Stimulated activated CD4-positive, alpha-beta T cell treated with anti-CD3 and anti-CD28 coated beads, Interleukin-4, amount 100 ng/mL, for 4 hours (primary cell): ENCODE measurements at regions not wholly inside any gene's neighbourhood (a gene's known extent, or its start where the extent isn't known, plus 50 kb on each side); places are given as distances from the start of the nearest gene placed in this dataset.

ENCODE experiments used
- DNase-seq, 2 experiments: peaks; one replicate each; pipeline ENCODE4 v3.0.0-alpha.2; 2020

DNA sequence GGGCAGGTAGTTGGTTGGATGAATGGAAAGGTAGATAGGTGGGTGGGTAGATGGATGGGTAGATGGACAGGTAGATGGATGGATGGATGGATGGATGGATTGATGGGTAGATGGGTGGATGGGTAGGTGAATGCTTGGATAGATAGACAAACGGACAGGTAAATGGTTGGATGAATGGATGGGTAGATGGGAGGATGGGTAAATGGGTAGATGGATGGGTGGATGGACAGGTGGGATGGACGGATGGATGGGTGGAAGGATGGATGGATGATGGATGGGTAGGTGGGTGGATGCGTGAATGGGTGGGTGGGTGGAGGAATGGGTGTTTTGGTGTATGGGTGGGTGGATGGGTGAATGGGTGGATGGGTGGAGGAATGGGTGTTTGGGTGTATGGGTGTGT, 50.1 kb upstream of the ASAP2 start:
- no peak for DNase-seq

DNA sequence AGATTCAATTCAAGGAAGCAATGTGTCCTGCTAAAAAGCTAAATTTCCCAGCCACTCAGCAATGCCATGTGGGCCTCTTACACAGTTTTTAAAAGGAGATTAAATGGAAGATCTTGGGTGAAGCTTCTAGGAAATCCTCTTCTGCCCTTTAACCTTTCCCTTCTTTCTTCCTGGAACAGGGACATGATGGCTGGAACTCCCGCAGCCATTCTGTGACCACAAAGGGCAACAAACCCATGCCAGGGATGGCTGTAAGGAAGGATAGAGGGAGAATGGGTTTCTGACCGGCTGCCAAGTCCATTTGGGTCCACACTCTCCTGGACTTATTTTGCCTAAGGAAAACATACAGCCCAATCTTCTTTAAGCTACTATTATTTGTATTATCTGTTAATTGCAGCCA, 52.6 kb upstream of the ASAP2 start:
- no peak for DNase-seq

DNA sequence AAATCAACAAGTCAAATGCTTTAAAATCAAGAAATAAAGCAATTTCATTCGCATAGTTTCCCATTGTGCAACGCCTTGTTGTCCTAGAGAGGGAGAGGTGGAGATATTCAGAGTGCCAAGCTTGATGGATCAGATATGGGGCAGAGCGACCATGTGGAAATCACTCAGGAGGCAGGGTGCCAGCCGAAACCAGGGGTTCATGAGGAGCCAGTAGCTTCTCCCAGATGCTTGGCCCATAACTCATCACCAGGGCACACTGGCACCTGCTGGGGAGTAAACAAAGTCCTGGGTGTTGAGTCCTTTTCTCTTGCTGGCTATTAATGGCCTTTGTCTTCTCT, 53.0 kb upstream of the ASAP2 start:
- no peak for DNase-seq

DNA sequence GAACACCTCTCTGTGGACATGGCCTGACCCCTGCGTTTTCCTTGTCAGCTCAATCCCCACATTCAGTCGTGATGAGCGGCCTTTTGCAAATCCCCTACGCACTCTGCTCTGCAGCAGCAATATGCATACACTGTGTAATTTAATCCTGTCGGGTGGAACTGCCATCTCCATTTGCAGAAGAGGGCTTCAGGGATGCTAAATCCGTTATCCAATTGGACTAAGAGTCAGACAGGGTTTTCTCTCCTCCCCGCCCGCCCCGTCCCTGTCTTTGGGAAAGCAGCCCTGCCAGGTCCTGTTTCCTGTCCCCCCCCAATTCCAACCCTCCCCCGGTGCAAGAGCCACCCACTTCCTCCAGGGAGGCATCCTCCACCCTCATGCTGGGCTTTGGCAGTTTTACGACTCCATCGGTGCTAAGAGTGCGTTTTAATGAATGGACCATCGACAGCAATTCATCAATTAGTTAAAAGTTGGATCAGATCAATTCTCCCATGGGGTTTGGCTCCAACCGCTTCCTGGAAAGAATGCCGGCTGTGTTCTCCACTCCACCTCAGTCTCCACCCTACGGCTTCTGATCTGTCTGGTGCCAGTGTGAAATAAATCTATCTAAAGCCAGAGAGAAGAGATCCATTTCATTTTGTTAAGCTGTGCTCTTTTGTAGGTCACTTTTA, 53.5 kb upstream of the ASAP2 start:
- DNase-seq = no peak

DNA sequence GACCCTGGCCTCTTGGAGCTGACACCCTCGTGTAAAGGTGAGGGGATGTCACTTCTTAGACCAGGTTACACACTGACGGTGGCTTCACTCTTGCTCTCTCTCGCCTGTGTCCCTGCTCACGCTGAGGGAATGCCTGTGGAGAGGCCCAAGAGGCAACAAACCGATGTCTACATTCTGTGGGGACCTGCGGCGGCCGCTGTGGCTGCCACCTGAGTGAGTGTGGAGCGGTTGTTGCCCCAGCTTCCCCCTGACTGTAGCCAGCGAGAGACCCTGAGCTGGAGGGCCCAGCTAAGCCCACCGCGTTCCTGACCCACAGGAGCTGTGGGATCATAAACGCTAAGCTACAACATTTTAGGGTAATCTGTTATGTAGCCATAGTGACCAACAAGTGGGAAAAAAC, 55.7 kb upstream of the ASAP2 start:
- DNase-seq = no peak

DNA sequence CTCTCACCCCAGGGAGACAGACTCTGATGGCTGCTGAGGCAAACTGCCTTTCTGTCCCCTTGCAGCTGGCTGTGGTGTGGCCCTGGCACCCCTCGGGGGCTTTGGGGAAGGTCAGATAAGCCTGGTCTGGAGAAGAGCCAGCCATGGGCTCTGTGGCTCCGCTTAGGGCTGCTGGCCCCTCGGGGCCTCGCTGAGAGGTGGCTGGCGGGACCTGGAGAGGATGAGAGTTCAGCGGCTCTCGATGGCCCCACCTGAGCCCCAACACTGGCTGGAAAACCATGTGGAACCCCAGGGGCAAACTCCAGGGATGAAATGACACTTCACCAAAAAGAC, 56.1 kb upstream of the ASAP2 start:
- DNase-seq = no peak

DNA sequence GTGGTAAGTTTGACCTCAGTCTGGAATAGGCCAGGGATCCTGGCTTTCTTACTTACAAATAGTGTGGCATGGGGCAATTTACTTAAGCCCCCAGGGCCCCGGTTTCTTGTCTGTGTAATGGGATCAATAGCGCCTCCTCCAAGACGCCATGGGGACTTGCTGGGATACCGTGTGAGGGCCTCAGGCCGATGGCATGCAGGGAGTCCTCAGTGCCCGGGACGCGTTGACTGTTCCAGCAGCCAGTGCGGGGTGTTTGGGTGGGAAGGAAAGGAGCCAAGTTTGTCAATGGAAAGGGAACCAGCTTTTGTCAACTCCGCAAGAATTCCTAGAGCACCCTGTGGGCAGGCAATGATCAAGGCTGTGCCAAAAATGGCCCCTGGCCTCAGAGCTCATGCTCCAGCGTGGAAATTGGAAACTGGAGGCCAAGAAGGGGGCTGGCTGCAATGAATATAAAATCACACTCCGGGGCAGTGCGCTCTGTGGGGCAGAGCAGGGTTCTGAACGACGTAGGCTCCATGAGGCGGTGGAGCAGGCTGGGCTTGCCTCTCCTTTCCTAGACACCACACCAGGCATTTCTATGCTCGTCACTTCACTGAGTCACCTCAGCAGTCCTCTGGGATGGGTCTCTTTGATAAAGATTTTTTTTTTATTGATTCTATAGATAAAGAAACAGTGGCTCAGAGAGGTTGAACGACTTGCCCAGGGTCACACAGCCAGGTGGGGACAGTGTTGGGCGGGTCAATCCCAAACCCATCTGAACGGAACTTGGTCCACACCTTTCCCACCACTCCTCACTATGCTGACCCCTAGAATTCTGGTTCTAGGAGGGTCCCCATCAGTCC, 56.7 kb upstream of the ASAP2 start:
- no peak for DNase-seq

DNA sequence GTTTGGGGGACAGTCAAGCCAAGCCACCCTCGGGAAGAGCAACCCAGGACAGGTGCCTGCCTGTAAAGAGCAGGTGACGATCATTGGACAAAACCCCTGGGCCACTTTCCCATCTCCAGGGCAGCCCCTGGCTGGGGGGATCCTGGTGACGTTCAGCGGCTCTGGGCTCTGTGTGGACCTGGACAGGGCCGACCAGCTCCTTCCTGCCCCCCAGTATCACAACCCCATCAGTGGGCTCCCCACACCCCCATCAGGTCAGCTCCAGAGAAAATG, 57.3 kb upstream of the ASAP2 start:
- no peak for DNase-seq

DNA sequence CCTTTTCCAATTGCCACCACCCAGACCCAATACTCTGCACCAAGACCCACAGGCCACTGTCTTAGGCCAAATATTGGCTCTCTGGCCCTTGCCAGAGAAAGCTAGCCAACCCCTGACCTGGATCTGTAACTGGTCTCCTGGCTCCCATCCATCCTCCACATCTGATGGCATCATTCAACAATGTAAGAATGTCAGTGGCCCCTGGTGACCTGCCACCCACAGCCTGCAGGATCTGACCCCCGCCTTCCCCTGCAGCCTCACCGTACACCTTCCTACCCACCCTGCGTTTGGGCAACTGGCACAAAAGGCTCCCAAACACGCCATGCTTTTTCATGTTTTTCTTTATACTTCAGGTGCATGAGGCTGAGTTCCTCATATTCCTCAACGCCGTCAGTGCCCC, 60.0 kb upstream of the ASAP2 start:
- DNase-seq = no peak

DNA sequence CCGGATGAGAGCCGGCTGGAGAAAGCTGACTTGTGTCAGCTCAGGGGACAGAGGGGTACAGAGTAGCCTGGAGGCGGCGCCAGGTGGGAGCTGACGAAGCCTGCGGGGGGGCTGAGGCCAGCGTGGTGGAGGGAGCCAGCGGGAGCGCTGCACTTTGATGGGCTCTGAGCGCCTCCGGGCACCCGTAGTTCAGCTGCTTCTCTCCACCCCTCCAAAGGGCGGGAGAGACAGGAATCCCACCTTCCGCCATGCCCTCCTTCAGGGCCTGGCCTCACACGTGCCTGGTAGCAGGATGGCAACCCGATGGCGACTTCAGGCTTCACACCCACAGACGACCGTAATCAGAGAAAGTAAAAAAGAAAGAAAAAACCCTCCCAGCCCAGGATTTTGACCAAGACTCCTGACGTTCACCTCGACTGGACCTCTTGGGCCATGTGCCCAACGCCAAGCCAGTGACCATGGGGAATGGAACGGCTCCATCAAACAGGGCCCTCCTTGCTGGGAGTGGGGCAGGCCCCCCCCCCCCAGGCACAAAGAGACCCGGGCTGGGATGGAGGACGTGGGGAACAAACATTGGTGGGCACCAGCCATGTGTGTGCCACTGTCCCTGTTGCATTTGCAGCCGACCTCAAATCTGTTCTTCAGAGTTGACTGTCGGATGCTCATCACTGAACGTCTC, 60.7 kb upstream of the ASAP2 start:
- DNase-seq = no peak

DNA sequence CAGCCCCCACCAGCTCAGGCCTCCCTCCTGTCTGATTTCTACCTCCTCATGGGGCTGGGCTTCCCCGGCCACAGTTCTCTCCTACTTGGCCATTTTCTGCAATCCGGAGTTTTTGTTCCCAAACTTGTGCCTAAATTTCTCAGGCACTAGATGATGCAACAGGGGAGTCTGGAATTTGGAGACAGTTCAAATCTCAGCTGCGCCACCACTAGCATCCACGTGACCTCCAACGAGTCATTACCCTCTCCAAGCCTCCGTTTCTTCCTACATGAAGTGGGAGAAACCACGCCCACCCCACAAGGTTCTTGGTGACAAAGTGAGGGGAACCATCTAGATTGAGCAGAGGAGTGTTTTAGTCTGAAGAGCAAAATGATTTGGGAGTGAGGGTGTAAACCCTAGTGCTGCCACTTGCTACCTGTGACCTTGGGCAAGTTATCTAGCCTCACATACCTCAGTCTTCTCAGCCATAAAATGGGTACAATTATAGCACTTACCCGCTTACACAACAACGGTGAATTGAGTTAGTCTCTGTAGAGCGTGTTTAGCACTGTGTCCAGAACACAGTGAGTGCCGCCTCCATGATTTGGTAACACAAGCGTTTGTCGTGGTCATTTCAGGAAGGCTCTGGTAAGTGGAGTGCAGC, 61.4 kb upstream of the ASAP2 start:
- DNase-seq = no peak

DNA sequence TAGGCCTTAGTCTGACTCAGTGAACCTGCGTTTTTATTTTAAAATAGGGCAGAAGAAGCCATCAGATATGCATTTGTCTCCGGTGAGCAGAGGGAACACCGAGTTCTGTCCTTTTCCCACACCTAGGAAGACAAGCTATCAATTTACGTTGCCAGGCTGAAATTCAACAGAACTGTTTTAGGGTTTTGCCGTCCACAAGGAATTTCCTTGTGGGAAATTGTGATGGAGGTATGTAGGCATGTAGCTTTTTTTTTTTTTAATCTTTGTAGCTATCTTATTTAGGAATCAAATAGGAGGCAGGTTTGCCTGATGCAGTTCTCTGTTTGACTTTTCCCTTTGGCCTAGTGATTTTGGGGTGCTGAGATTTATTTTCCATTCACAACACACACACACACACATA, 62.0 kb upstream of the ASAP2 start:
- DNase-seq = no peak

DNA sequence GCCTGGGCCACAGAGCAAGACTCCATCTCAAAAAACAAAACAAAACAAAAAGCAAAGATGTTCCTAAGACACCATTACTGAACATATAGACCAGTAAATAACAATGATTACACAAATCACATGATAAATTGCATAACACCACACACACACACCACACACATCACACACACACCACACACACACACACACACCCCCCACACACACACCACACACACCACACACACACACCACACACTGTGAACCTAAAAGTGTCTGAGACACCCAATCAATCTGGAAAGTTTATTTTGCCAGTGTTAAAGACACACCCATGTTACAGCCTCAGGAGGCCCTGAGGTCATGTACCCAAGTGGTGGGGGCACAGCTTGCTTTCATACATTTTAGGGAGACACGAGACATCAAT, 62.6 kb upstream of the ASAP2 start:
- no peak for DNase-seq

DNA sequence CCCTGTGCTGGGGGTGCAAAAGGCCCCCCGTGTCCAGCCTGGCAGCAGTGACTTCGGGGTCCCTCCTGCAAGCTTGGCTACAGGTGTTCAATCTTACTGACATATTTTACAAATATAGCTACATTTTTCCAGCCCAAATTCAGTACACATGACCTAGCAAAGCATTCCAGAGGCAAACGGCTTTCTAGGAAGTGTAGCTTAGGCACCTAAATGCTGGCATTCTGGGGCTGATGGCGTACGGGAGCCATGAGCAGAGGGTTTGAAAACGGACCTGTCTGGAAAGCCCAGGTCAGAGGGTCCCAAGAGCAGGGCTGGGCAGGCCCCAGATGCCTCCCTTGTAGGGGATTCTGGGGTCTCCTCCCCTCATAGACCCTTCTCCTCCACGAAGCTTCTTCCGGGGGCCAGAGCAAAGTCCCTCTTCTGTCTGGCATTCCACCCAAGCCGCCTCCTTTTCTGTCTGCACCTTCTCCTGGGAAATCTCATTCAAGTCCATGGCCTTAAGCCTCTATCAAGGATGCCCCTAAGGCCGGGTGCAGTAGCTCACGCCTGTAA, 63.3 kb upstream of the ASAP2 start:
- DNase-seq = no peak

DNA sequence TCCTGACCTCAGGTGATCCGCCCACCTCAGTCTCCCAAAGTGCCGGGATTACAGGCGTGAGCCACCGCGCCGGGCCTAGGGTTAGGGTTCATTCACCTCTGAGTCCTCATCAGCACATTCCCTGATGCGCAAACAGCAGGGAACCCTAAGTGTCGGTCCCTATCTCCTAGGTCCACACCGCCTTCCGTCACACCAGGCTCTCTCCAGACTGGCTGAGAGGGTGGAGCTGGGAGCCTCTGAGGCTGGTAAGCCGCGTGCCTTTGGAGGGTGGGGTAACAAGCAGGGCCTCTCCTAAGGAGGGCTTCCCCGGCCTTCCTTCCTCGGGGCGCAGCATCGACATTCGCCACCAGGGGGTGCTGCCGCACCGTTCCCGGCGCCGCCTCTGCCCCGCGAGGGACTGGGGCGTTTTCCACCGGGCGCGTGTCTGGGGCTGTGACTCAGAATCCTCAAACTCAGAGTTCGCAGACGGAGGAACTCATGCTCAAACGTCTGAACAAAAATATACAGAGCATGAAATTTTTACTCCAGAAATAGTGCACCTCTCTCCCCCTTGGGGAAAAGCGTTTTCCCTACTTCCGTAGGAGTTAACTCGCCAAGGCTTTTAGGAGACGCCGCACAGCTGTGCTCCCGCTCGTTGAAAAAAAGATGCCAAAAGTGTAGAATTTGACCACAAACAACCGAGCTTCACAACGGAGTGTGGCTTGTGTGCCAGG, 63.9 kb upstream of the ASAP2 start:
- DNase-seq = peak; percentile 78 to 88

DNA sequence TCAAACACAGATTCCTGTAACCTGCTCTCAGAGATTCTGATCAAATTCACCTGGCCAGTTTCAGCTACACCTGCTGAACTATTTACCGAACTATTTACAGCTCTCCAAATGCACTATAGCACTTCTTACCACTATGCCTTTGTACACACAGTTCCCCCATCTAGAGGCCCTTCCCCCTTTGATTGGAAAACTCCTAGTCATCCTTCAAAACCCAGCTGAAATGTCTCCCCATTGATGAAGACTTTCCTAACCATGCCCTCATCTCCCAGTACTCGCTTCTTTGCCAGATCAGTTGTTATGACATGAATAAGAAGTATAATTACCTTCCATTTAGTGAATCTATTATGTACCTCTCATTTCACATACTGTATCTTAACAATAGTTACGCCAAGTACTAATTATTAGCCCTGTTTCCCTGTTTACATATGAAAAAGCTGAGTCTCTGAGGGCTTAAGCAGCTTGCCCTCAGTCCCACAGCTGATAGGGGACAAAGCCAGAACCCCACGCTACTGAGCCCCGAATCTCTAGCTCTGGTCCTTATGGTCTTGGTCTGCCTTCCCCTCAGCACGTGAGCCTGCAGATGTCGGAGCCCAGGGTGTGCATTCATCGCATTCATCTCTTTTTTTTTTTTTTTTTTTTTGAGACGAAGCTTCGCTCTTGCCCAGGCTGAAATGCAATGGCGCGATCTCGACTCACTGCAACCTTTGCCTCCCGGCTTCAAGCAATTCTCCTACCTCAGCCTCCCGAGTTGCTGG, 64.7 kb upstream of the ASAP2 start:
- no peak for DNase-seq

DNA sequence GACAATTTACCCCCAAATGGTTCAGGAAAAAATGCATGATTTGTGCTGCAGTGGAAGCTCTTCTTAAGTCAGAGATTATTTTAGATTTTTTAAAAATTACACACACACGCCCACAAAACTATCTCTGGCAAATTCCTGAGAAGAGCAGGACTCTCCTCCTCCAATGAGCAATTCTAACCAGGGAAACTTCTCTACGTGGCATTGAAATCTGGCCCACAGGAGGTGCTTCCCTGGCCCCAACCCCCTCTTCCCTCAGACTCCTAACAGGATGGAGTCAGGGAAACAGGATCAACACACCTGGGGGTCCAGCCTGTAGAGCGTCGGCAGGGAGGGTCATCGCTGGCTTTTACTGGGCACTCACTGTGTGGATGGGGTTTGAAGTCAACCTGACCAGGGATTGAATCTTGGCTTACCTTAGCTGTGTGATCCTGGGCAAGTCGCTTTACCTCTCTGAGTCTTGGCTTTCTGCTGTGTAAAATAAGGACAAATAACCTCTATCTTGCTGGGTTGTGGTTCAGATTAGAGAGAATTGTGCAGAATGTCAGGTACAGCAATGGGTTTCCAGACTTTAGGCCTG, 65.4 kb upstream of the ASAP2 start:
- no peak for DNase-seq

DNA sequence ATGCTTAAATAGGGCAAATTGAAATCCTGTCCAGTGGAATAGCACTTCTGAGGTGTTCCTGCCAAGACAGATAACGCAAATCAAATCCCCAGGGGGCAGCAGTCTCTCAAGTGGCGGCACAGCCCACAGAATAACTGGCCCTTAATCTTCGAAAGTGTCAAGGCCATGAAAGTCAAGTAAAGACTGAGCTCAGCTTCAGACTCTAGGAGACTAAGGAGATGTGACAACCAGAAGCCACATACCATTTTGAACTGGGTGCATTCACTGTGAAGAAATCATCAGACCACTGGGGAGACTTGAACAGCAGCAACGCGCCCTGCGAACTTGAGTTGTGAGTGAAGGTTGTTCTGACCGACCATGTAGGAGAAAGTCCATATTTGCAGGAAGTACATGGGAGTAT, 66.0 kb upstream of the ASAP2 start:
- DNase-seq = no peak

DNA sequence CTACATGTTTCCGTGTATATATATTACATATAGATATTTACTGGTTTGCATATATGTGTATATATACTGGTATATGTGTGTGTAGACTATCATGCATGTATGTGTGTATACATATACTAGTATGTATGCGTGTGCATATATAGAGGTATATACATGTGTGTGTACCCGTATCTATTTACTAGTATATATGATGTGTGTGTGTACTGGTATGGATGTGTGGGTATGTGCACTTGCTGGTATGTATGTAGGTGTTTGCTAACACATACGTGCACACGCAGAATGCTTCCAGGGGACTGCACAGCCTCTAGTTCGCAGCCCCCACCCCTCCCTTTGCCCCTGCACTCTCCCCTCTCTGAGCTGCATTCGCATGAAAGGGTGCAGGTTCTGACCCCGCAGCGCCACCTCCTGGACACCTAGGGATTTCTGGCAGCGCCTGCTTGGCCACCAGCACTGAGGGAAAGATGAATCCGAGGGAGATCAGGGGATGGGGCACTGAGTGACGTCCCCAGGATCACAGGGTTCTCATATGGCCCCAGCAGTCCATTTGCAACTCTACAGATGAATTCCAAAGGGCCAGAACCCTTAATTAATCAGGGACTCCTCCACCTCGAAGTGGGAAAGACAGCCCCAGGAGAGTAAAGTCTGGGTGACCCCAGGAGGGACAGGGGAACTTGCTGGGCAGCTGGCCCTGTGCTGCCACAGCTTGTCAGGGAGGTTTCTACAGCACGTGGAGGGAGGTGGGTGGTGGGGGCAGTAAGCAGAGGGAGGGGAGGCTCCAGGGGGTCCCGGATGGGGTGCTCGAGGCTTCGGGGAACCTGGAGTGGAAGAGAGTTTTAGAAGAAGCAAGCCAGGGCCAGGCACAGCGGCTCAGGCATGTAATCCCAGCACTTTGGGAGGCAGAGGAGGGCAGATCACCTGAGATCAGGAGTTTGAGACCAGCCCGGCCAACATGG, 66.8 kb upstream of the ASAP2 start:
- DNase-seq = peak; percentile 35 to 69

DNA sequence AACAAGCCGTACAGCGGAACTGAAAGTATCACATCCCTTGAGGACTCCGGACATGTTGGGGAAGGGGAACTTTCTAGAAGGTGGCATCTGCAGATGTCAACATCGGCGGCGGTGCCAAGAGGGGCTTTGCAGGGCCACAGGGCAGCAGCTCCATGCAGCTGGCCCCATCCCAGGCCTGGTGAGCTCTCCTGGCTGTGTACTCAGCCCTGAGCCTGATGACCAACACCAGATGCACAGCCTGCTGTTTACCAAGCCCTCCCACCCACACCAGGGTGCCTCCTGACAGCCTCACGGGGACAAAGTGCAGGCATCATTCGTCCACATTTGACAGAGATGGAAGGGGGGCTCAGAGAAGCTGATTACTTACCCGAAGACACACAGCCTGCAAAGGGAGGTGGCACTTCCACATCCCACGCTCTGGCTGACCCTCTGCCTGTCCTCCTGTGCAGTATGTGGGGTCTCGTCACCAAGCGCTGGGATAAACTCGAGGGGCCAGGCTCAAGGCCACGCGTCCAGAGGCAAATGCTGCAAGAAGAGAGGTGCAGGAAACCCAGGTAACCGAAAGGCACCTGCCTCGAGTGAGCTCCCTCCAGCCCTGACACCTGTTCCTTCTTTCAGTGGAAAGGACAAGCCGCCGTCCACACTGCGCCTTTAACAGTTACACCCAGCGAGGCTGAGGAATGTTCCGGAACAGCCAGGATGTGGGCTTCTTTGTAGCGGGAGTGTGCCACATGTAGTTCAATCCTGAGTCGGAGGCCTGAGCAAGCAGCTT, 69.0 kb upstream of the ASAP2 start:
- DNase-seq = no peak
